H1 (cell line): ENCODE measurements at regions not wholly inside any gene's neighbourhood (a gene's known extent, or its start where the extent isn't known, plus 50 kb on each side); places are given as distances from the start of the nearest gene placed in this dataset.

ENCODE experiments used
- CTCF ChIA-PET: fragments of 300-600 bp; sonication (Branson Sonifier 250); formaldehyde crosslinking; loops from one replicate; lab custom pipeline; 2021; ENCODE audit not compliant: partially characterized antibody; lab: Charles Lee
- POLR2A ChIA-PET: fragments of 300-600 bp; sonication (Branson Sonifier 250); formaldehyde crosslinking; loops from one replicate; lab custom pipeline; 2021; ENCODE audit warnings: inconsistent platforms; ENCODE audit not compliant: partially characterized antibody; lab: Charles Lee
- DNase-seq, 2 experiments: peaks; one replicate each; pipeline versions ENCODE4 v3.0.0 to v3.0.0-alpha.2; 2010 to 2022; ENCODE audit warnings: low spot score in 2 of 2, low read depth in 1 of 2, mixed read lengths in 1 of 2
- FAIRE-seq: peaks from 2 replicates; lab custom pipeline; 2011; peaks lifted over from hg19 to GRCh38; lab: Jason Lieb, UNC
- H2AFZ ChIP-seq: 2 replicates; pipeline ENCODE4 v1.8.1; 2012; ENCODE audit warnings: low read length, inconsistent platforms
- H2AK5ac ChIP-seq: 2 replicates; pipeline ENCODE4 v1.6.1; 2013; ENCODE audit warnings: low read depth, low read length
- H2BK120ac ChIP-seq: replicated peaks from 2 replicates; pipeline ENCODE3; 2013; ENCODE audit warnings: low read depth, low read length, inconsistent platforms
- H2BK12ac ChIP-seq: 2 replicates; pipeline ENCODE4 v1.6.1; 2013; ENCODE audit warnings: low read depth, low read length
- H2BK15ac ChIP-seq: 2 replicates; pipeline ENCODE4 v1.6.1; 2013; ENCODE audit warnings: low read length
- H2BK20ac ChIP-seq: 2 replicates; pipeline ENCODE4 v1.6.1; 2013; ENCODE audit warnings: low read length
- H2BK5ac ChIP-seq: 2 replicates; pipeline ENCODE4 v1.6.1; 2013; ENCODE audit warnings: low read depth, low read length
- H3K14ac ChIP-seq: 2 replicates; pipeline ENCODE4 v1.6.1; 2013; ENCODE audit warnings: inconsistent platforms; ENCODE audit not compliant: insufficient read length
- H3K18ac ChIP-seq: 2 replicates; pipeline ENCODE4 v1.6.1; 2013; ENCODE audit warnings: low read length; ENCODE audit errors: extremely low read depth
- H3K23ac ChIP-seq: 2 replicates; pipeline ENCODE4 v1.6.1; 2013; ENCODE audit warnings: inconsistent platforms; ENCODE audit not compliant: insufficient read length
- H3K23me2 ChIP-seq: 2 replicates; pipeline ENCODE4 v1.6.1; 2013; ENCODE audit warnings: low read depth, low read length
- H3K27ac ChIP-seq: 2 replicates; pipeline ENCODE4 v1.6.1; 2011; ENCODE audit warnings: low read depth, low read length, inconsistent platforms
- H3K27me3 ChIP-seq, 4 experiments: replicated peaks in 1 of 4; 1 replicate in 1 of 4; 2 replicates in 3 of 4; pipeline versions ENCODE4 v1.6.1 to v1.8.1; 2011 to 2013; ENCODE audit warnings: low read length in 3 of 4, mild to moderate bottlenecking in 3 of 4, inconsistent platforms in 2 of 4, mixed read lengths in 2 of 4, moderate library complexity in 1 of 4; ENCODE audit not compliant: control insufficient read depth in 3 of 4, insufficient read depth in 3 of 4; ENCODE audit errors: extremely low read depth in 1 of 4
- H3K36me3 ChIP-seq, 4 experiments: 2 replicates each; pipeline versions ENCODE4 v1.6.1 to v1.8.1; 2011 to 2013; ENCODE audit warnings: mild to moderate bottlenecking in 4 of 4, low read length in 3 of 4, moderate library complexity in 2 of 4, control low read depth in 1 of 4, inconsistent platforms in 1 of 4; ENCODE audit not compliant: insufficient read depth in 4 of 4, control insufficient read depth in 2 of 4
- H3K4ac ChIP-seq: replicated peaks from 2 replicates; pipeline ENCODE3; 2013; ENCODE audit warnings: low read length, low read depth, mixed read lengths, inconsistent platforms; ENCODE audit not compliant: insufficient read length
- H3K4me1 ChIP-seq, 4 experiments: replicated peaks in 1 of 4; 1 replicate in 1 of 4; 2 replicates in 3 of 4; pipeline versions ENCODE4 v1.6.1 to v1.8.1; 2011 to 2013; ENCODE audit warnings: low read length in 3 of 4, inconsistent platforms in 2 of 4, mixed read lengths in 1 of 4; ENCODE audit not compliant: insufficient read depth in 4 of 4, control insufficient read depth in 3 of 4
- H3K4me2 ChIP-seq, 2 experiments: 2 replicates each; pipeline versions ENCODE4 v1.6.1 to v1.8.1; 2011 to 2013; ENCODE audit warnings: low read depth in 2 of 2, low read length in 2 of 2, control low read depth in 1 of 2, inconsistent platforms in 1 of 2, mild to moderate bottlenecking in 1 of 2; ENCODE audit not compliant: insufficient read depth in 1 of 2
- H3K4me3 ChIP-seq, 4 experiments: fragments of 200-600, 300-600 bp in 1 of 4; sonication (generic), shearing (Covaris generic), sonication (Bioruptor Twin) in 1 of 4; 2 replicates each; pipeline versions ENCODE4 v1.5.1 to v1.8.1; 2011 to 2016; ENCODE audit warnings: low read length in 4 of 4, low read depth in 3 of 4, control low read depth in 2 of 4, inconsistent platforms in 2 of 4, mild to moderate bottlenecking in 2 of 4, mixed read lengths in 1 of 4, moderate library complexity in 1 of 4; ENCODE audit not compliant: insufficient read depth in 2 of 4; ENCODE audit errors: extremely low read depth in 1 of 4
- H3K56ac ChIP-seq: replicated peaks from 2 replicates; pipeline ENCODE3; 2013; ENCODE audit warnings: low read depth, mild to moderate bottlenecking, mixed read lengths, low read length, inconsistent platforms; ENCODE audit not compliant: insufficient read length
- H3K79me1 ChIP-seq: 2 replicates; pipeline ENCODE4 v1.6.1; 2013; ENCODE audit warnings: low read depth, low read length, control low read depth
- H3K79me2 ChIP-seq, 2 experiments: 2 replicates each; pipeline versions ENCODE4 v1.6.1 to v1.8.1; 2012 to 2013; ENCODE audit warnings: low read length in 2 of 2, mild to moderate bottlenecking in 2 of 2, inconsistent platforms in 1 of 2; ENCODE audit not compliant: insufficient read depth in 2 of 2, control insufficient read depth in 1 of 2
- H3K9ac ChIP-seq, 4 experiments: replicated peaks in 1 of 4; 1 replicate in 1 of 4; 2 replicates in 3 of 4; pipeline versions ENCODE4 v1.6.1 to v1.8.1; 2011 to 2013; ENCODE audit warnings: low read depth in 3 of 4, low read length in 3 of 4, control low read depth in 2 of 4, mild to moderate bottlenecking in 2 of 4, moderate library complexity in 2 of 4, inconsistent platforms in 1 of 4; ENCODE audit errors: extremely low read depth in 1 of 4
- H3K9me3 ChIP-seq, 2 experiments: 2 replicates each; pipeline versions ENCODE4 v1.6.1 to v1.8.1; 2012 to 2013; ENCODE audit warnings: mild to moderate bottlenecking in 2 of 2, moderate library complexity in 2 of 2, control low read depth in 1 of 2, inconsistent platforms in 1 of 2, low read depth in 1 of 2, low read length in 1 of 2, mixed read lengths in 1 of 2; ENCODE audit not compliant: insufficient read depth in 2 of 2
- H4K20me1 ChIP-seq, 2 experiments: replicated peaks in 1 of 2; 2 replicates each; pipeline versions ENCODE3 to v1.8.1; 2011 to 2013; ENCODE audit warnings: inconsistent platforms in 2 of 2, low read length in 2 of 2, mild to moderate bottlenecking in 1 of 2; ENCODE audit not compliant: insufficient read depth in 2 of 2, control insufficient read depth in 1 of 2
- H4K5ac ChIP-seq: 2 replicates; pipeline ENCODE4 v1.6.1; 2013; ENCODE audit warnings: low read length, low read depth, mixed read lengths, inconsistent platforms; ENCODE audit not compliant: insufficient read length
- H4K8ac ChIP-seq: 2 replicates; pipeline ENCODE4 v1.8.0; 2013; ENCODE audit warnings: mild to moderate bottlenecking, moderate library complexity, low read length, inconsistent platforms; ENCODE audit not compliant: insufficient read depth; ENCODE audit errors: extremely low read depth
- H4K91ac ChIP-seq: replicated peaks from 2 replicates; pipeline ENCODE3; 2013; ENCODE audit warnings: low read length, mixed read lengths, inconsistent platforms; ENCODE audit not compliant: insufficient read length
- KDM4A ChIP-seq: IDR thresholded peaks from one replicate; pipeline ENCODE4 v1.7.1; 2012; ENCODE audit warnings: low read depth, mild to moderate bottlenecking, moderate library complexity, low read length, inconsistent platforms; ENCODE audit not compliant: severe bottlenecking
- SAP30 ChIP-seq: fragments of 300-600 bp; sonication (generic); IDR thresholded peaks from 2 replicates; pipeline ENCODE4 v1.7.1; 2012; ENCODE audit warnings: low read length, moderate library complexity, mild to moderate bottlenecking, inconsistent platforms; ENCODE audit not compliant: insufficient read depth, insufficient replicate concordance
- SIN3A ChIP-seq, 2 experiments: IDR thresholded peaks in 1 of 2; conservative IDR thresholded peaks in 1 of 2; 2 replicates each; pipeline ENCODE4 v1.6.1; 2011 to 2012; ENCODE audit warnings: low read length in 2 of 2, improper control_type of control experiment in 1 of 2, low read depth in 1 of 2, mild to moderate bottlenecking in 1 of 2
- SP2 ChIP-seq: IDR thresholded peaks from 2 replicates; pipeline ENCODE4 v1.6.1; 2012; ENCODE audit warnings: mild to moderate bottlenecking, low read length, inconsistent platforms
- SRF ChIP-seq: IDR thresholded peaks from 2 replicates; pipeline ENCODE4 v1.6.1; 2011; ENCODE audit warnings: mild to moderate bottlenecking, low read depth, low read length, moderate library complexity
- TEAD4 ChIP-seq: IDR thresholded peaks from 2 replicates; pipeline ENCODE4 v1.6.1; 2012; ENCODE audit warnings: low read depth, low read length, inconsistent platforms, mixed read lengths
- TF ChIP-seq, protein P1 (sequence below): IDR thresholded peaks from 2 replicates; pipeline ENCODE4 v1.6.1; 2012; ENCODE audit warnings: inconsistent platforms
- TF ChIP-seq, protein P2 (sequence below): IDR thresholded peaks from 2 replicates; pipeline ENCODE4 v1.6.1; 2011; ENCODE audit warnings: low read length, improper control_type of control experiment

DNA sequence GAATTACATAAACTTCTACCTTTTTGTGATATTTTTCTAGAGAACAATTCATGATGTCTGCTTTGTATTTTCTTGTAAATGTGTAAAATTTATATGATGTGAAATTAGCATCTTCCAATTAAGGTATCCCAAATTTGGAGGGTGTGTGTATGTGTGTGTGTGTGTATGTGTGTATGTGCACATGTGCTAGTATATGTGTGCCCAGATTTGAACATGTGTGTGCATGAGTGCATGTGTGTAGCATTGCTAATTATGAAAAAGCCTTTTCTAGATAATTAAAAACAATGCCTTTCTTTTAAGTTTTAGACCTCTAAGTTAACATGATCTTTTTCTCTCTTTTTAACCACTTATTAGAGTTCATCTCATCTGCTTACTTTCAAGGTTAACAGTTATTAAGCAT, 208.0 kb upstream of the SPOPL start:
- ChIA-PET POLR2A (no interaction called here), CTCF (no interaction called here)

More for the DNA sequence above, 208.0 kb upstream of the SPOPL start:
- H2BK5ac ChIP-seq = no peak overlapping the region
- no peak overlapping the region for H2BK120ac ChIP-seq
- H3K27ac ChIP-seq = no peak overlapping the region
- H3K79me1 ChIP-seq = no peaks in the 10 kb centered on the region
- H4K20me1 ChIP-seq = no peaks in the 10 kb centered on the region
- no peak overlapping the region for H3K23ac ChIP-seq
- no peaks in the 10 kb centered on the region for H3K36me3 ChIP-seq
- H2BK15ac ChIP-seq = no peak overlapping the region
- no peak overlapping the region for H2AFZ ChIP-seq
- no peak overlapping the region for H4K5ac ChIP-seq
- no peak overlapping the region for H2BK12ac ChIP-seq
- H3K4ac ChIP-seq = no peak overlapping the region
- H3K79me2 ChIP-seq = no peaks in the 10 kb centered on the region
- no peaks in the 10 kb centered on the region for H3K9me3 ChIP-seq
- H3K18ac ChIP-seq = no peak overlapping the region
- H3K4me2 ChIP-seq = no peak overlapping the region
- H3K4me3 ChIP-seq = no peak overlapping the region
- no peak overlapping the region for H3K9ac ChIP-seq
- no peak for FAIRE-seq
- no peak for DNase-seq
- H3K4me1 ChIP-seq = peaks cover 0 to 4% (median 0%) of the 10 kb centered on the region in 4 experiments; a peak in 1 of 7 replicates
- H3K14ac ChIP-seq = no peak overlapping the region
- H2BK20ac ChIP-seq = no peak overlapping the region
- no peaks in the 10 kb centered on the region for H3K23me2 ChIP-seq
- TF ChIP-seq, protein P1, sequence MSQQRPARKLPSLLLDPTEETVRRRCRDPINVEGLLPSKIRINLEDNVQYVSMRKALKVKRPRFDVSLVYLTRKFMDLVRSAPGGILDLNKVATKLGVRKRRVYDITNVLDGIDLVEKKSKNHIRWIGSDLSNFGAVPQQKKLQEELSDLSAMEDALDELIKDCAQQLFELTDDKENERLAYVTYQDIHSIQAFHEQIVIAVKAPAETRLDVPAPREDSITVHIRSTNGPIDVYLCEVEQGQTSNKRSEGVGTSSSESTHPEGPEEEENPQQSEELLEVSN = no peak
- no peak for TF ChIP-seq SRF
- no peak for TF ChIP-seq SP2
- no peak for TF ChIP-seq KDM4A
- TF ChIP-seq, protein P2, sequence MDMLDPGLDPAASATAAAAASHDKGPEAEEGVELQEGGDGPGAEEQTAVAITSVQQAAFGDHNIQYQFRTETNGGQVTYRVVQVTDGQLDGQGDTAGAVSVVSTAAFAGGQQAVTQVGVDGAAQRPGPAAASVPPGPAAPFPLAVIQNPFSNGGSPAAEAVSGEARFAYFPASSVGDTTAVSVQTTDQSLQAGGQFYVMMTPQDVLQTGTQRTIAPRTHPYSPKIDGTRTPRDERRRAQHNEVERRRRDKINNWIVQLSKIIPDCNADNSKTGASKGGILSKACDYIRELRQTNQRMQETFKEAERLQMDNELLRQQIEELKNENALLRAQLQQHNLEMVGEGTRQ = no peak
- no peak for TF ChIP-seq TEAD4
- no peak for TF ChIP-seq SAP30
- no peak for TF ChIP-seq SIN3A (conservative IDR thresholded peaks at IDR 0.05 in 1 of 2, IDR thresholded peaks at IDR 0.05 in 1 of 2; ENCODE audit: low read depth in 1 of 2, low read length in 2 of 2)
- TF ChIP-seq, all 59 proteins: peak for 0
- Histone ChIP-seq H3K27me3 (no peaks in the 10 kb centered on the region), H3K56ac (no peak overlapping the region), H4K91ac (no peak overlapping the region), H4K8ac (no peak overlapping the region), H2AK5ac (no peak overlapping the region)
